Hepatocyte (in vitro differentiated cells): ENCODE measurements at regions not wholly inside any gene's neighbourhood (a gene's known extent, or its start where the extent isn't known, plus 50 kb on each side); places are given as distances from the start of the nearest gene placed in this dataset.
A peak's percentile ranks its signal among the peaks of the same experiment; 100 is the strongest.

Experiments used
- DNase-seq: peaks from one replicate; pipeline ENCODE4 v3.0.0-alpha.2; 2016; ENCODE audit warnings: low spot score
- H2AFZ ChIP-seq: fragments of 200-600 bp; sonication (generic); 2 replicates; pipeline ENCODE4 v1.6.0; 2016; ENCODE audit warnings: antibody characterized with exemption, mild to moderate bottlenecking
- H3K27ac ChIP-seq: fragments of 200-600 bp; sonication (generic); 2 replicates; pipeline ENCODE4 v1.5.1; 2016; ENCODE audit warnings: mild to moderate bottlenecking
- H3K27me3 ChIP-seq: fragments of 200-600 bp; sonication (generic); 2 replicates; pipeline ENCODE4 v1.6.1; 2016
- H3K36me3 ChIP-seq: fragments of 200-600 bp; sonication (generic); replicated peaks from 2 replicates; pipeline ENCODE4 v1.5.1; 2016; ENCODE audit warnings: low read depth; ENCODE audit not compliant: insufficient read depth
- H3K4me1 ChIP-seq: fragments of 200-600 bp; sonication (generic); 2 replicates; pipeline ENCODE4 v1.5.1; 2016; ENCODE audit warnings: mild to moderate bottlenecking, moderate library complexity; ENCODE audit not compliant: insufficient read depth
- H3K4me2 ChIP-seq: fragments of 200-600 bp; sonication (generic); 2 replicates; pipeline ENCODE4 v1.6.0; 2016
- H3K4me3 ChIP-seq: fragments of 200-600 bp; sonication (generic); 2 replicates; pipeline ENCODE4 v1.5.1; 2016; ENCODE audit warnings: mild to moderate bottlenecking
- H3K79me2 ChIP-seq: fragments of 200-600 bp; sonication (generic); 2 replicates; pipeline ENCODE4 v1.6.0; 2017; ENCODE audit warnings: mild to moderate bottlenecking
- H3K9me2 ChIP-seq: fragments of 200-600 bp; sonication (generic); replicated peaks from 2 replicates; pipeline ENCODE4 v1.6.0; 2017; ENCODE audit warnings: mild to moderate bottlenecking; ENCODE audit not compliant: insufficient read depth
- H3K9me3 ChIP-seq: fragments of 200-600 bp; sonication (generic); 2 replicates; pipeline ENCODE4 v1.5.1; 2016; ENCODE audit warnings: low read depth, mild to moderate bottlenecking
- H4K20me1 ChIP-seq: fragments of 200-600 bp; sonication (generic); 2 replicates; pipeline ENCODE4 v1.6.0; 2016; ENCODE audit warnings: mild to moderate bottlenecking; ENCODE audit not compliant: insufficient read depth, poor library complexity, severe bottlenecking
- CTCF ChIP-seq: fragments of 200-600 bp; sonication (generic); IDR thresholded peaks from 2 replicates; pipeline ENCODE4 v1.5.1; 2016; ENCODE audit warnings: antibody characterized with exemption, mild to moderate bottlenecking; ENCODE audit not compliant: poor library complexity
- EZH2 ChIP-seq: fragments of 200-600 bp; sonication (generic); IDR thresholded peaks from 2 replicates; pipeline ENCODE4 v1.6.1; 2016; ENCODE audit warnings: antibody characterized with exemption, mild to moderate bottlenecking, borderline replicate concordance
- EZH2phosphoT487 ChIP-seq: fragments of 200-600 bp; sonication (generic); IDR thresholded peaks from one replicate; pipeline ENCODE4 v1.6.1; 2018; ENCODE audit warnings: antibody characterized with exemption, mild to moderate bottlenecking, low read depth, moderate library complexity; ENCODE audit not compliant: unreplicated experiment, severe bottlenecking
- WGBS: methylation state at CpG from one replicate; pipeline ENCODE4 v1.1.6; 2016; ENCODE audit warnings: low lambda C conversion rate; ENCODE audit errors: missing lambda C conversion rate; 5-methylcytosine and 5-hydroxymethylcytosine counted together

- Histone ChIP-seq H2AFZ (no peak overlapping the region), H4K20me1 (no peaks in the 10 kb centered on the region), H3K27ac (peak overlapping the region; percentile 53), H3K36me3 (no peaks in the 10 kb centered on the region), H3K9me2 (no peaks in the 10 kb centered on the region), H3K4me1 (no peaks in the 10 kb centered on the region), H3K9me3 (no peaks in the 10 kb centered on the region), H3K4me2 (no peak overlapping the region), H3K27me3 (peaks cover 6% of the 10 kb centered on the region), H3K79me2 (no peaks in the 10 kb centered on the region), H3K4me3 (no peak overlapping the region)
- 70% methylated on average over 18 of the region's 18 CpGs for WGBS
- TF ChIP-seq EZH2phosphoT487: no peak
- TF ChIP-seq CTCF: no peak
- DNase-seq: peak; percentile 19
Observed at GRCh38 chr7:69217516-69218350, 380.5 kb upstream of the AUTS2 start.

- WGBS: 62% methylated on average over 4 of the region's 4 CpGs
- no peaks in the 10 kb centered on the region for H3K9me2 ChIP-seq
- peaks cover 6% of the 10 kb centered on the region for H3K27me3 ChIP-seq
- H3K9me3 ChIP-seq: no peaks in the 10 kb centered on the region
- no peaks in the 10 kb centered on the region for H4K20me1 ChIP-seq
- no peaks in the 10 kb centered on the region for H3K79me2 ChIP-seq
- TF ChIP-seq EZH2phosphoT487 (no peak), EZH2 (no peak), CTCF (no peak)
- H3K36me3 ChIP-seq: no peaks in the 10 kb centered on the region
- H3K27ac ChIP-seq: peak overlapping the region; percentile 16
- no peak for DNase-seq
- no peak overlapping the region for H2AFZ ChIP-seq
- H3K4me2 ChIP-seq: no peak overlapping the region
- no peak overlapping the region for H3K4me3 ChIP-seq
- H3K4me1 ChIP-seq: no peaks in the 10 kb centered on the region
Observed at GRCh38 chr7:69218576-69218975, 379.7 kb upstream of the AUTS2 start.

- Histone ChIP-seq H3K4me3 (no peak overlapping the region), H3K36me3 (no peaks in the 10 kb centered on the region), H3K79me2 (no peaks in the 10 kb centered on the region), H3K4me2 (no peak overlapping the region), H3K4me1 (no peaks in the 10 kb centered on the region), H2AFZ (no peak overlapping the region), H3K27me3 (no peaks in the 10 kb centered on the region), H4K20me1 (no peaks in the 10 kb centered on the region), H3K9me3 (no peaks in the 10 kb centered on the region), H3K9me2 (no peaks in the 10 kb centered on the region), H3K27ac (no peak overlapping the region)
- whole genome bisulfite sequencing: 86% methylated on average over 2 of the region's 2 CpGs
- TF ChIP-seq CTCF (no peak), EZH2 (no peak), EZH2phosphoT487 (no peak)
- DNase-seq: no peak
Observed at GRCh38 chr7:69219381-69219780, 378.9 kb upstream of the AUTS2 start.
